ENCODE measurements at regions not wholly inside any gene's neighbourhood (a gene's known extent, or its start where the extent isn't known, plus 50 kb on each side); places are given as distances from the start of the nearest gene placed in this dataset.

GRCh38 chr19:30091856-30092255 lies 149.8 kb downstream of the URI1 start:
- TF ChIP-seq MAX (IDR thresholded peaks at IDR 0.05) (no peak), CTCF (IDR thresholded peaks at IDR 0.05; ENCODE audit: low read depth, low read length, missing input control) (no peak), REST (IDR thresholded peaks at IDR 0.05) (no peak), RAD21 (IDR thresholded peaks at IDR 0.05) (no peak), SP1 (IDR thresholded peaks at IDR 0.05) (no peak), FOXA1 (IDR thresholded peaks at IDR 0.05) (no peak), JUND (IDR thresholded peaks at IDR 0.05) (no peak), TAF1 (conservative IDR thresholded peaks at IDR 0.05) (no peak), ZBTB33 (IDR thresholded peaks at IDR 0.05) (no peak), GABPA (IDR thresholded peaks at IDR 0.05 in 1 of 2, conservative IDR thresholded peaks at IDR 0.05 in 1 of 2) (no peak), YY1 (IDR thresholded peaks at IDR 0.05) (no peak), ATF3 (IDR thresholded peaks at IDR 0.05) (no peak), RXRA (IDR thresholded peaks at IDR 0.05) (no peak), EGR1 (IDR thresholded peaks at IDR 0.05; ENCODE audit: low read depth in 2 of 2) (no peak)

All from liver (tissue), 3 donors.